Effector CD4-positive, alpha-beta T cell (primary cell): ENCODE measurements at regions not wholly inside any gene's neighbourhood (a gene's known extent, or its start where the extent isn't known, plus 50 kb on each side); places are given as distances from the start of the nearest gene placed in this dataset.
"Not testable (repeated sequence)": the region's sequence is repeated elsewhere in the genome, so short reads cannot be mapped to it uniquely, and the experiment has no call there.

Experiments used
- DNase-seq: peaks from one replicate; pipeline ENCODE4 v3.0.0-alpha.2; 2020

DNA sequence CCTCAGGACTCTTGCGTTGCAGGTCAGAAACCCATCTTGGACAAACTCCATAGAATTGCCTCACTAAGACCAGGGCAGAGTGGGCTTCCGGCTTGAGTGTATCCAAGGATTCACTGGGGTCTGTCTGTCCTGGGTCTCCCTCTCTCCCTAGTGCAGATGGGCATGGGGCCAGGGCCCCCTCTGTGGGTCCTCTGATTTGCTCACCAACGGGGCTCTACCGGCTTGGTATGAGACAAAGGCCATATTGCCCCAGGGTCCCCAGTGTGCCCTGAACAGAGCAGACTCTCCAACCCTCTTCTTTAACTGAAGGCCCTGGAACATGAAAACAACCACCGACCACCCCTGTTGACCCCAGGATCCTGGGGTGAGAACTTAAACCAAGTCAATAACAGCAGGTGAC lies 68.2 kb upstream of the CHST15 start:
- no peak for DNase-seq

DNA sequence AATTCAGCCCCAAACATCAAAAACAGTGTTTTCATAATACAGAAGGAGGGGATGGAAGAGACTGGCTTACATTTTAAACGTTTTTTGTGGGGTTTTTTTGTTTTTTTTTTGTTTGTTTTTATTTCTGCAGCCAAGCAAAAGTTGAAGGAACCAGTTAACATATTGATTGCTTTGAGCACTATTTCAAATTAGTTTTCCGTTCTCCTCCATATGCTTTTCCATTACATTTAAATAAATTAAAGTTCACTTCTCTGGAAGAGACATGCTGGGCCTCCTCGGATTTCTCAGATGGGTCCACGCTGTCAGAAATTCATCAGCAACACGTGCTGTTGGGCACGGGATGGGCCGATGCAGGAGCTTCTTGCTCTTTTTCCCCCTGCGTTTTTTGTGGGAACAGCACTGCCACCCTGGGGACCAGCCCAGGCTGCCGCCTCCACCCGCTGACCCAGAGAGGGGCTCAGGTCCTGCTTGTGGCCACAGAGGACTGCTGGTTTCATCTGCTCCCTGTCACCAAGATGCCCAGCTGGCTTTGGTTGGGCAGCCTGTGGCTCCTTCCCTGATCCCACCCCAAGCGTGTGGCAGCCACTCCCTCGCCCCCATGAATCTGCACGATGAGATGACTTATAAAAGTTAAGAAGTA lies 67.7 kb upstream of the CHST15 start:
- no peak for DNase-seq

- DNase-seq: no peak
Observed at GRCh38 chr10:124160176-124160575, 66.8 kb upstream of the CHST15 start.

GRCh38 chr10:124159153-124159552 lies 65.8 kb upstream of the CHST15 start:
- no peak for DNase-seq

DNA sequence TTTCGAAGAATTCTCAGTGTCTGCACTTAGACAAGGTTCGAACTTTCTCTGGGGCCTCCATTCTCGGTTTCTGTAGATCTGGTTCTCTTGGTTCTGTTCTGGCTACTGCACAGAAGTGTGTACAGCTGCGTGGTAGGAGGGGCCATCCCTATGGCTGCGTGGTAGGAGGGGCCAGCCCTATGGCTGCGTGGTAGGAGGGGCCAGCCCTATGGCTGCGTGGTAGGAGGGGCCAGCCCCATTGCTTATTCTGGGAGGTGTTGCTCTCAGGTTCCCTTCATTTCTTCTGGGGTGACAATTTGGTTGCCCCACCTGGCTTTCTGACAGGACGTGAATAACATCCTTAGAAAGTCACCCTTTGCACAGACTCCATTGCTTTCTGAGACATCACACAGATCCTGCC lies 65.2 kb upstream of the CHST15 start:
- no peak for DNase-seq

DNA sequence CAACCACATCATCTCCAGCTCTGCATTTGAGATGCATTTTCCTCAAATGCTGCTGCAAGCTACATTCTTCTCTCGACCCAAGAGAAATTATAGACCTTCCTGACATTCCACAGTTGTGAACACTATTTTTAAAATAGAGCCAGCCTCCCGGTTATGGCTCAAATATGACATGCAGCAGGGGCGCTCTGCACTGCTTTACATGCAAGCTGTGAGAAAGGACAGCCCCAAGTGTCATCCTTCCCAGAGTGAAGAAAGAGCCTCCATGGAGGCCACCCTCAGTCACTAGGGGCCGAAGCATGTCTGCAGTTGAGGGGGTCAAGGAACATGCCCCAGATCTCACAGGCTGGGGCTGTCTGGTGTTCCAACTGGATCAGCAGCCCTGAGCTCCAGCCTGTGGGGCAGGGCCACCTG lies 63.9 kb upstream of the CHST15 start:
- DNase-seq: no peak

GRCh38 chr10:124156524-124157260 lies 63.3 kb upstream of the CHST15 start:
- DNase-seq: no peak

DNA sequence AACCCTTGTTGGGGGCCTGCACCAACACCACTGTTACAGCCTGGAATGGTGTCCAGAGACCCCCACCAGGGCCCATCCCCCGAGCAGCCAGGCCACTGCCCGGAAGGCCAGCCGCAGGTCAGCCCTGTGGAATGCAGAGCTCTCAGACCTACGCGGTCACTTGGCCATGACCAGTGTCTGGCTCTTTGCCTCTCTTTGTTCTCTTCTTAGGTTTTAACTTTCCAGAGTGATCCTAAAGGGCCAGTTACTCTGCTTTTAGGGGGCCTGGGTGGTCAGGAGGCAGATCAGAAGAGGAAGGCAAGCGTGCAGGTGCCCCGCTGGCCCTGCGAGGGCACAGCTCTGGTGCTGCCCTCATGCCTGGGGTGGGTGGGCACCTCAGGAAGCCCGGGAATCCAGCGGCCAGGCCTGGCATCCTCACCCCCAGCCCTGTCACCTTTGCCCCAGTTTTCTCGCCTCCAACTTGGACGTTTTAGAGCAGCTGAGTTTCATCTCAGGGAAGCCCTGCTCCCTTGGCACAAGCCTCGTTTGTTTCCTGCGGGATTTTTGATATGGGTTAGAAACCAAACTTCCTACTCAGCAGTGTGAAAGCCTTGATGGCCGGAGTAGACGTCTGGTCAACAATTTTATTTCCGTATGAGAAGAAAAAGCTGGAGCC lies 62.5 kb upstream of the CHST15 start:
- DNase-seq: no peak

DNA sequence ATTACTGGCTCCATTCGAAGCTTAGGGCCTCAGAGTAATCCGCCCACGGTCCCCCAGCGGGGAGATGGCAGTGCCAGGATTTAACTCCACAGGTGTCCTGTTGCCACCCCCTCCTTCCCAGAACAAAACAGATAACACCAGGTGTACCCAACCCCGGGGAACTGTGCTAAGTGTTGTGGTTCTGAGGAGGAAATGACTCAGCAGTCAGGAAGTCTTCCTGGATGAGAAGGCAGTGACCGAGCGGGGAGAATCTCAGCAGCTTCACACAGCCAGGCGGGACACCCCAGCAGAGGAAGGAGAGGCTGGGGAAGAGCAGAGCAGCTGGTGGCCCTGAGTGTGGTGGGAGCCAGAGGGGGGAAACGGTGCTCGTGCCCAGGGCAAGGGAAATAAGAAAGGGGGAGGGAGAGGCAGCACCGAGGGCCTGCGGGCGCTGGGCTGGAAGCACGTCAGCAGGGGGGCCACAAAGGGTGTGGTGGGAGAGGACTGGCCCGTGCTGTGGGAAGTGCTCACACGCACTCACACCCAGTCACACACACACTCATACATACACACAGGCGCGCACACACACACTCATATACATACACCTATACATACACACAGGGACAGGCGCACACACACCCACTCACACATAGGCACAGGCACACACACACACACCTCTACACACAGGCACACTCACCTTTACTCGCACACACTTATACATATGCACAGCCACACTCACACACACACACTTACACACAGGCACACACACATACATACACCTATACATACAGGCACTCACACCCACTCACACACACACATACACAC lies 59.8 kb upstream of the CHST15 start:
- peak; percentile 8 for DNase-seq

DNA sequence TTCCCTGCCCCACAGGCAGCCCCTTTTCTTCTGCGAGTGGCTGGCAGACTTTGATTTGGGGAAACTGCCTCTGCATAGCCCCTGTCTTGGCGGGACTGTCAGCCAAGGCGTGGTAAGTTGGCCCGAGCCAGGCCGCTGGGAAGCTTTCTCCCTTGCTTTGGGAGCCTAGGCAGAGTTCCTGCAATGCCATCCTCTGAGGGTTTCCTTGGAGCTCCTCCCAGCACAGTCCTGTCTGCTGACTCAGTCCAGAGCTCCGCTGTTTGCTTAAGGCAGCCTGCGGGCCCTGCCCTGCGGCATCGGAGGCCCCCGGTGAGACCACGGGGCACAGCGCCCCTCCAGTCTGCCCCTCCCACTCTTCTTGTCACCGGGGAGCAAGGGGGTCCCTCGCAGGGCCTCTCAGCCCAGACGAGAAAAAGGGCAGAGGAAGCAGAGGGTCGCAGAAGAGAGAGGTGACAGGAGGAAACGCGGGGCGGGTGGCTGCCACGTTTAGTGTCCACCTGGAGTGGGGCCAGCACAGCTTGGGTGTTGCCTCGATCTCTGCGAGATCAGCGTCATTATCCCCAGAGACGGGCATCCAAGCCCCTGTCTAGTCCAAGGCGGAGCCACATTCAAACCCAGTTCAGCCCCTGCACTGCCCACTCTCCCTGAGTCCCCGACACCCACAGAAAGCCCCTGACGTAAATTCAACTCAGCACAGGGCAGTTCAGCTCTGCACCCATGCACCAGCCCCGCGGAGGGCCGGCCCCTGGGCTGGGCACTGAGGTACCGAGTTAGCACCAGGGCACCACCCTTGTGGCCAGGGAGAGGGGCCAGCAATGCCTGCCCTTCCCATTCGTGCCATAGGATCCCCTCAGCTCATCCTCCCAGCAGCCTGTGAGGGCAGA lies 59.0 kb upstream of the CHST15 start:
- DNase-seq: no peak

- no peak for DNase-seq
Observed at GRCh38 chr10:124151466-124152095, 58.2 kb upstream of the CHST15 start.

GRCh38 chr10:124150807-124151417 lies 57.5 kb upstream of the CHST15 start:
- no peak for DNase-seq

- DNase-seq: no peak
Observed at GRCh38 chr10:124150189-124150806, 56.9 kb upstream of the CHST15 start.

- DNase-seq: no peak
Observed at GRCh38 chr10:124149189-124150042, 56.0 kb upstream of the CHST15 start.

DNA sequence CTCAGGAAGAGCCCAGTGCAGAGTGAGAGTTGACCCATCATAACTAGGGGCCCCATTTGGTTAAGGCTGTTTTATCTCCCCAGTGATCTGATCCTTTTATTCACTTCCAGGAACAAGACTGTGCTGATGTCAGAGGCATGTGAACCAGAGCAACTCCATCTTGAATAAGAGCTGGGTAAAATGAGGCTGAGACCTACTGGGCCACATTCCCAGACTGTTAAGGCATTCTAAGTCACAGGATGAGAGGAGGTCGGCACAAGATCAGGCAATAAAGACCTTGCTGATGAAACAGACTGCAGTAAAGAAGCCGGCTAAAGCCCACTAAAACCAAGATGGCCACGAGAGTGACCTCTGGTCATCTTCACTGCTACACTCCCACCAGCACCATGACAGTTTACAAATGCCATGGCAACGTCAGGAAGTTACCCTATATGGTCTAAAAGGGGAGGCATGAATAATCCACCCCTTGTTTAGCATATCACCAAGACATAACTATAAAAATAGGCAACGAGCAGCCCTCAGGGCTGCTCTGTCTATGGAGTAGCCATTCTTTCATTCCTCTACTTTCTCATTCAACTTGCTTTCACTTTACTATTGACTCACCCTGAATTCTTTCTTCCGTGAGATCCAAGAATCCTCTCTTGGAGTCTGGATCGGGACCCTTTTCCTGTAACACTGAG lies 55.3 kb upstream of the CHST15 start:
- not testable (repeated sequence) for DNase-seq

- DNase-seq: no peak
Observed at GRCh38 chr10:124146483-124146882, 53.1 kb upstream of the CHST15 start.

- no peak for DNase-seq
Observed at GRCh38 chr10:124145109-124145870, 51.9 kb upstream of the CHST15 start.

GRCh38 chr10:124144536-124144935 lies 51.1 kb upstream of the CHST15 start:
- DNase-seq: no peak
